NCI-H524 (cell line): ENCODE measurements at regions not wholly inside any gene's neighbourhood (a gene's known extent, or its start where the extent isn't known, plus 50 kb on each side); places are given as distances from the start of the nearest gene placed in this dataset.
"Not testable (repeated sequence)": the region's sequence is repeated elsewhere in the genome, so short reads cannot be mapped to it uniquely, and the experiment has no call there.

Experiments
- DNase-seq, 2 experiments: peaks; one replicate each; lab custom pipeline; 2025; lab: John Stamatoyannopoulos, UW

DNA sequence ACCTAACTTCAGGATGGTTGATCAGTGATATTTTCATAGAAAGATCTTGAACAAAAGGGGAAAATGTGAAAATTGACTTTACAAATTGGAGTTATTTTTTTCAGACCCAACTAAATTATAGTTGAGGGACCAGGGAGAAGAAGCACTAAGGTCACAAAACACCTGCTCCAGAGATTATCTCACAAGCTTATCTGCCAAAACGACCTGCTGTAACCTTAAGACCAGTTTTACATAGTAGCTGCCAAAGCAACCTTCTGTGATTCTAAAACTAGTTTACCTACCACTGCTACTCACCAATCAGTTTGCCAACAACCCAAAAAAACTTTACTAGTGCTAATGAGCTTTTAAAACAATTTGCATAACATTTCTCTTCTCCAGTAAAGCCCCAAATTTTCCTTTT is 972.1 kb downstream of the C4orf33 start:
- no peak for DNase-seq

DNA sequence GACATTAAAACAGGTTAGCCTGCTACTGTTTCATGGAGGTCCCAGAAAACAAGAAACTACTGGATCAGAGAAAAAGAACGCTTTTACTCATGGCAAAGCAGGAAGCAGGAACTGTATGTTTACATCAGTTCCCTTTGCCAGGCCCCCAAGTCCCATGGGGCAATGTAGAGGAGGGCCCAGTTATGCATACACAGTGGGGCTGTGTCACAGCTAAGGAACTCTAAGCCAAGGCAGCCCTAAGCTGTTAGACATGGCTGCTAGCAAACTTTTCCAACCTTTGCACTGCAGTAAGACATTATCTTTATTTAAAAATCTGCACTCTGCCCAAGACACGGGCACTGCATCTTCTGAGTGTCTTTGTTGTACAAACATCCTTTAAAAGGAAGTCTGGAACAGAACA is 975.8 kb downstream of the C4orf33 start:
- no peak for DNase-seq

DNA sequence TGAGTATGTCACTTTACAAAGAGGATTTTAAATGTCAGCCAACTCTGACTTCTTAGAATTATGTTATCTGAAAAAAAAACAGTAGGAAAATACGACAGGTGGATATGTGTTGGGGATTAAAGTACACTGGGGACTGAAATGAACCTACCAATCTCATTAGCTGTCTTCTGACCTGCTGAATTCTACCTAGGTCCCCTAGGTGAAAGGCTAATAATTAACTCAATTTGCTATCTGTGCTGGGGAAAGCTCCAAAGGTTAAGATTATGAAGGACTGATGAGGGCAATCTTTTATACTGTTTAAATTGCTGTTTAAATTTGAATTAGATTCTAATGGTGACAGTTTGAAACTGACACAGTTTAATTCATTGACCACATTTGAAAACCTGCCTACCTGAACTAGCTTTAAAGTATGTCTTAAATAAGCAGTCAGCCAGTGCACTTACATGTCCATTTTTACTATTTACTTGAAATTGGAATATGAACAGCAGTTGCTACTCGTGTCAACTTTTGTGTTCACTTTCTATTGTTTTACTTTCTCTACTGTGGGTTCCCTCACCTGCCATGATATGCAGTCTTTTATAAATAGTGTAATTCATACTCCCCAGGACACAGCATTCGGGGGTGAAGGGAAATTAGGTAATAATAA is 977.3 kb downstream of the C4orf33 start:
- DNase-seq = no peak

DNA sequence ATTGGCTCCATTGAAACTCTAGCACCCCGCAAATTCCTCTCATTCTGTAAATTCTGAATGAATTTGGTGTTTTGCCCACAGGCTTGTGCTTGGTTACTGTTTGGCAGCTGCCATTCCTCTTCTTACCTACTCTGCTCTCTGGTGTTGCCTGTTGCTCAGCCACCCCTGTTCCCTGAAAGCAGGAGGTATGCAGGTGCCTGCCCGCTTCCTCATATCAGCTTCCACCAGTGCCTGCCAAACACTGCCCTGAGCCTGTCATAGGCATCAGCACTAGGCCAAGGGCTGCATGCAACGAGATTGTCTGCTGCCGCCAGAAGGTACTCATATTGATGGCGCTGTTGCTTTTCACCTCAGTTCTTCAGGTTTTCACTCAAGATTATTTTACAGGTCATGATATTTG is 978.1 kb downstream of the C4orf33 start:
- no peak for DNase-seq

DNA sequence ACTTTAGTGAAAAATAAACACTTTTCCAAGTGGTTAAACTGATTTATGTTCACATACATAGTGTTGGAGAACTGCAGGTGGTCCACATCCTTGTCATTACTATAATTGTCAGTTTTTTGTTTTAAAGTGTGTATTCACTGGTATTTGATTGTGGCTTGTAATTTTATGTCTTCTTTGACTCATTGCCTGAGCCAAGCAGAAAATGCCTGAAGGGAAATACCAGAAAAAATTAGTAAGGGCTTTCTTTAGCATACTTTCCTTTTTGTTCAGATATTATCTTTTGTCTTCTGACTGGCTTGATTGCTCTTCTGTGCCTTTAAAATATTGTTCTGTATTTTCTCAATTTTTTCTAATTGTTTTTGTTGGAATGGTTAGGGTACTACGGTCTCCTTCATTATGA is 981.3 kb downstream of the C4orf33 start:
- DNase-seq = no peak

DNA sequence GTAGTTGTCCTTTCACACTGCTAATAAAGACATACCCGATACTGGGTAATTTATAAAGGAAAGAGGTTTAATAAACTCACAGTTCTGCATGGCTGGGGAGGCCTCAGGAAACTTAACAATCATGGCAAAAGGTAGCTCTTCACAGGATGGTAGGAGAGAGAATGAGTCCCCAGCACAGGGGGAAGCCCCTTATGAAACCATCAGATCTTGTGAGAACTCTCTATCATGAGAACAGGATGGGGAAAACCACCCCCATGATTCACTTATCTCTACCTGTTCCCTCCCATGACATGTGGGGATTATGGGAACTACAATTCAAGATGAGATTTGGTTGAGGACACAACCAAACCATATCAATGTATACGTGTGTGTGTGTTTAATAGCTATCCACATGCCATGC is 983.1 kb downstream of the C4orf33 start:
- DNase-seq = not testable (repeated sequence)

DNA sequence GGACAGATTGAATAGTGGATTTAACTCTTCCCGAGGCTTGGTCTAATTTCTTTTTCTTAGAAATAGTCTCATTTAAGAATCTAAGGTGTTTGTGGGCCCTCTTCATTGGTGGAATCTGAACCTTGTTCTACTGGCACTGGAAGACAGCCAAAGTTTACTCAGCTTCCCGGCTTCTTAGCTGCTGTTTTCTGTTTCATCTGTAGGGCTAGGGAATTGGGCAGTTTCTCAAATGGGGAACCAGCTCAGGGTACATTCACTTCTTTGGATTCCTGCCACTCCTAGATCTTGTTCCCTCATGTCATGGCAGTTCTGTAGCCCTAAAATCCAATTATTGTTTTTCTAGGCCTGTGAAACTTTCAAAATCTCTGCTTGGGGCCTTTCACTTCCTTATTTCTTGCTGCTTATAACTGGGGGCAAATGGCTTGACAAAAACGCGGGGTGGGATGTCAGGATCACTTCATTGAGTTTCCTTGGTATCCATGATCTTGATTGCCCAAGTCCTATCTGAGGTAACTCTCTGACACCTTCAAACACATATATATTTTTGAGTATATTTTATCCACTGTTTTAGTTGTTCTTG is 985.0 kb downstream of the C4orf33 start:
- no peak for DNase-seq

DNA sequence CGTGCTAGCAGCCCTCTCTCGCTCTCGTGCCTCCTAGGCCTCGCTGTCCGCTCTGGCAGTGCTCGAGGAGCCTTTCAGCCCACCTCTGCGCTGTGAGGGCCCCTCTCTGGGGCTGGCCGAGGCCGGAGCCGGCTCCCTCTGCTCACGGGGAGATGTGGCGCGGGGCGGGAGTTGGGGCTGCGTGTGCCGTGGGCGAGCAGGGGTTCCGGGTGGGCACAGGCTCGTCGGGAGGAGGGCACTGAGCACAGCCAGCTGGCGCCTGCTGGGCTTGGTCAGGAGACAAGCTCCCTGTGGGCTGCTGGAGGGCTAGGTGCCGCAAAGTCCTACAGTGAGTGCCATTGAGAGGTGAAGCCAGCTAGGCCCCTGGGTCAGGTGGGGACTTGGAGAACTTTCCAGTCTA is 994.5 kb downstream of the C4orf33 start:
- DNase-seq = no peak

DNA sequence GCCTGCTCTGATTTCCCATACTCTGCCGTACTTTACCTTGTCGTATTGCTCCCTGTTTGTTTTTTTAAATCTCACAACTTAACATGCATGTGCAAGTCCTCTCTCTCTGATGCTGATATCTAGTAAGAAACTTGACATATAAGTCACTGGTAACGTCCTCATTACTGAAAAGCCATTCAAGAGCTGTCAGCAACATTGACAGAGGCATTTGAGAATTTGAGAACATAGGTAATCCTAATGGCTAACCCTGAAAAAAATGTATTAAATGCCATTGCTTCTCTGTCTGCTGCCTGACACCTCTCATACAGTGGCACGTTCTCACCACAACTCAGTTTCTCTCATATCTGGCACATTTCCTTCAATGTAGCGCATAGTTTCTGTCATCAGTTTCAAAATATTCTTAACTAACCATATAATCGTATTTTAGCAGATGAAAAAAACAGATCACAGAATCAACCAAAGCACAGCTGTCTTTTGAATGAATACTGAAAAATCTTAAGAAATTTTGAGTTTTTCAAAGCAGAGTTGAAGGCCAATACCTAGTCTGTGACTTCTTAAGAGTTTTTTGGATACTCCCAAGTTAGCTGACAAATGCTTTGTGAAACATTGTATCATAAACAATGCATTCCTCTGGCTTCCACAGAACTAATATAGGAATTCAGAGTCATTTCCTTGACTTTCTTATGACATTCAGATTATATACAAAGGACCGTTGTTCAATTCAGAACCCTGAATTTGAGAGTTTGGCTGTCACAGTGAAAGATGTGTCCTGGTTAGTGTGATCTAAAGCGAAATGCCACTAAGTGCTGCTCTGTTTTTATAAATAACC is 996.4 kb downstream of the C4orf33 start:
- DNase-seq = no peak

DNA sequence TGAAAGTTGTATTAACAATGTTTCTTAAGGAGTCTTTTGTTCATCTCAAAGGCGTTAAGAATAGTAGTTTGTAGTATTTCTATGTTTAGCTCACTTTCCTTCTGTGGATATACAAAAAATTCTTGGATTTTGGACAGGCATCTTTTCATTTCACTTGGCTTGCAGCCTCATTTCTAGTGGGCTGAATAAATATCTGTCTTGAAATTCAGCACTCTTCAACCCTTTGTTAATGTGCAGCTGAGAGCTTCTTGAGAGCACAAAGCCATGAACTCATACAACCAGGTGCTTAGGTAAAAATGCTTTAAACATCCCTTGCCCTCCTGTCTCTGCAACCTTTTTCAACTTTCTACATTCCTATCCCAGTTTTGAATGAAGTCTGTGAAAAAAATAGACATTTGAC is 1003.2 kb downstream of the C4orf33 start:
- no peak for DNase-seq

DNA sequence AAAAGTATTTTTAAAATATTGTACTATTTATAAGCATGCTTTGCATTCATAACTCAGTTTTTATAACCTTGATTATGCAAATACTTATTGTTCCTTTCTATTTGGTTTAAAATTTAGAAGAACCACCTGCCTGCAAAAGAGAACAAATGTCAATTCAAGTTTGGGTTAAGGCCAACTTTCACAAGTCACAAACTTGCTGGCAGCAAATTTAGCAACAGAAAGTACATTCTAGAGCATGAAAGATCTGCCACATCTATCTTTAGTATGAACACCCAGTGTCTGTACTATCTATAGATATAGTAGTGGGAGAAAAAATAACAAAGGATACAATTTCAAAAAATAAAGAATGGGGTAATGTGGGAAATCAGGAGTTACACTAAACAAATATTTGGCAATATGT is 1014.2 kb downstream of the C4orf33 start:
- no peak for DNase-seq

DNA sequence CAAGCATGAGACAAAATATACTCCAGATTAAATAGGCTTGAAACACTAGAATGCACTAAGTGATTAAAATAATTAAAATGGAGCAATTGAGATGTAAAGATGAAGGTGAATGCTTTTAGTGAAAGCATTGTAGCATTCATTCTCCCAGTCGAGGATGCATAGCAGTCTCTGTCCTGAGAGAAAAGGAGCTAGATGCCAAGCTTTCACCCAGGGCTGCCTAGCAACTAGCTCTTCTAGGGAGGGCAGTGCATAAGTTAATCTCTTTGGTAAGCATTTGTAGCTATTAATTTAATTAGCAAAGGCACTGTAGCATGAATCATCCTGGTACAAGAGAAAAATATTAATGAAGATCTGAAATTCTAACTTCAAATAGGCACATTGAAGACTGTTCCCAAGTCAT is 1014.8 kb downstream of the C4orf33 start:
- DNase-seq = peak in 1 of 2 experiments; percentile 2

DNA sequence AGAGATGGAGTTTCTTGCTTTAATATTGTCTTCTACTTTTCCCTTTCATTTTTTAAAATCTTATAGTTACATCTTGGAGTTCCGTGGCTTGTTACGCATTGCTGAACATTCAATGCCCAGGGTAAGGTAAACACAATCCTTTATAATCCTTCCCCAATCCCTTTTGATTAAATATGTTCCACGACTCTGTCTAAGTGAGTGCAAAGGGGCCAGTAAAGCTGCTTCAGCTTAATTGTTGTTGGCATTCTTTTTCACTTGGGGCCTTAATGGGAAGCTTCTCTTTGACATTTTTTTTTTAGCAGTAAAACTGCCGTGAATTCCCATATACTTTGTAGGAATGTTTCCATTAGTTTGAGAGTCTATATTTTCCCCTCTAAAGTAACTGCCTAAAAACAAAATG is 1028.1 kb downstream of the C4orf33 start:
- DNase-seq = peak in 1 of 2 experiments; percentile 29

DNA sequence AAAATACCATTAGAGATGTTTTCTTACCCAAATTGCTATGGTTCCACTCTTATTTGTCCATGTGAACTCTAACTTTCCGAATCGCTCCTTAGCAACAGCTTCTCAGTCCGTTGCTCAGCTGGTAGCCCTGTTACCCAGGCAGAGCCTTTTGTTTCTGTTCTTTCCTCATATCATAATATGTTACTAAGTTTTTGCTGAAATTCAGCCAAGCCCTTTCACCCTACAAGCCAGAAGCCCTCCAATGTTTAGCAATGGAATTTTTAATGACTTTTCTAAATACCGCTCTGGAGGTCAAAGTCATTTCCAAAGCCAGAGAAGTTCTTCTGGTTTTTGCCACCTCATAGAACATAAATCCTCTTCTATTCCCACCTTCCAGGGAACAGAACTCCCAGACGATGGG is 1029.5 kb downstream of the C4orf33 start:
- no peak for DNase-seq

DNA sequence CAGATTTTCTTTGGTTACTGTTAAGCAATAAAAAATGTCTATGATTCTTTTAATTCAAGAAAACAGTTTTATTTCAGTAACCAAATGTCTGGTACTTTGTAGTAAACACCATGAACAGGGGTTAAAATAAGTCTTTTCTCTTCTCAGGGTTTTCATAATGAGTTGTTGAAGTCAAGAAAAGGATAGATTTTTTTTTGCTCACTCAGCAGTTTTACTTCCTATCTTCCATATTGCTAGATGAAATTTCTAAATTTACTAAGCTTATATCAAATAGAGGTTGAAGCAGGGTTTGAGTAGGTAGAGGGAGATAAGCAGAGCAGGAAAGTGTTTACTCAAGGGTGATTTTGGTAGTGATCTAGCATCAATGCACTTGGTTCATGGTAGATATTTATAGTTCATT is 1031.3 kb downstream of the C4orf33 start:
- DNase-seq = no peak

DNA sequence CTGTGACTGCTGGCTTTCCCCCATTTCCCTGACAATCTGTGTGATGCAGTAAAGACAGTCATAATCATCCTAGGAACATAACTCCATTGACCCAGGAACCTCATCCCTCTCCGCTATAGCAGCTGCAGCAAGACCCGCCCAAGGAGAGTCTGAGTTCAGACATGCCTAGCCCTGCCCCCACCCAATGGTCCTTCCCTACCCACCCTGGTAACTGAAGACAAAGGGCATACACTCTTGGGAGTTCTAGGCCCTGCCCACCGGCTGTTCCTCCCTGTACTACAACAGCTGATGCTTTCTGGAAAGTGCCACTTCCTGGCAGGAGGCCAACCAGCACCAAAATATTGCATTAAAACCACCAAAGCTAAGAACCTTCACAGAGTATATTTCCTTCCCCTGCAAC is 1035.6 kb downstream of the C4orf33 start:
- peak in 1 of 2 experiments; percentile 65 for DNase-seq

DNA sequence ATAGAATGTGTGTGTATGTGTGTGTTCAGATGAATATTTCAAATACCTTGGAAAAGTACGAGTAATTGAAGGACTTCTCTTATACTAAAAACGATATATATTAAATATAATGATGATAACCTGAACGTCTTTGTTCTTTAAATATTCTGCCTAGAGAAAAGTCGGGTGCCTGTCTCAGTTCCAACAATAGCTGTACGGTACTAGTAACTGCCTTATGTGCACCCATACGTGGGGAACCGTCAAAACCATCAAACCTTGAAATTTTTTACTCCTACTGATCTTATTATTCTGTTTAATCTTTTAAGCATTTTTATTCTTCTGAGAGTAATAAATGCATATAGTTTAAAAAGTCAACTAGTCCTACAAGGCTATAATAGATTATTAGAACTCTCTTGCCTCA is 1045.7 kb downstream of the C4orf33 start:
- no peak for DNase-seq

DNA sequence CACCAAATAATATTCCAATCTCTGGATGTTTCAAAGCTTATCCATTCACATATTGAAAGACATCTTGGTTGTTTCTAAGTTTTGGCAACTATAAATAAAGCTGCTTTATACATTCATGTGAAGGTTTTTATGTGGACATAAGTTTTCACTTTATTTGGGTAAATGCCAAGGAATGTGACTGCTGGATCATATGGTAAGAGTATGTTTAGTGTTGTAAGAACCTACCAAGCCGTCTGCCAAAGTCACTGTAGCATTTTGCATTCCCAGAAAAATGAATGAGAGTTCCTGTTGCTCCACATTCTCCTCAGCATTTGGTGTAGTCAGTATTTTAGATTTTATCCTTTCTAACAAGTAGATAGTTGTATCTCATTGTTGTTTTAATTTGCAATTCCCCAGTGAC is 1047.7 kb downstream of the C4orf33 start:
- no peak for DNase-seq

DNA sequence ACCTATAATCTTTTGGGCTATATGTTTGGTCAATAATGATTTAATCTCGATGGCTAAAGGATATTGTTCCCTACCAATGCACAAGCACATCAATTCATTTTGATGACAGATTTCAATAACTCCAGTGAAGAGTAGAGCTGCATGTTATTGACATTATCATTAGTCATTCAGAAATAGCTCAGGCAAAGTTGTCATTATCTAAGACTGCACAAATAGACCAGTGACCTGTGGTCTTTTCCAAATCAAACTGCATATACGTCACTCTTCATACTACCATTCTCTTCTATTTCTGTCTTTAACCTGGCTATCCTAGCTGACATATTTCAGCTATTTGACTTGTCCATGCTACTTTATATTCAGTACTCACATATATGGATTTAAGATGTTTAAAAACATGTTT is 1050.8 kb downstream of the C4orf33 start:
- DNase-seq = no peak

DNA sequence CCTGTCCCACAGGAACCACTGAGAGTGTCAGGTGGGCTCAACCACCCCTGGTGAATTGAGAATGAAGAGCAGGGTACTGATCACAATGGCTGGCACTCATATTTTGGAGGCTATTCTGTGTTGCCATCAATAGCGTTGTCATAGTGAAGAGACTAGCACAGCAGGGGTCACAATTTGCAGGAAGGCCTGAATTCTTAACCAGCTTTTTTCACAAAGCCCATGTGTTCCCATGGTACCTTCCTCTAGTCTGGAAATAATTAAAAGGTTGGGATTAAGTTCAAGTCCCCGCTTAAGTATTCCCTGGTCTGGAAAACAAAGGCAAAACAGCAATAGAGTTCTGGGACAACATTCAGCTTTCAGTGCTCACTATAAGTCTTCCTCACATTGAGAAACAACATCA is 1051.7 kb downstream of the C4orf33 start:
- DNase-seq = peak in 1 of 2 experiments; percentile 5

DNA sequence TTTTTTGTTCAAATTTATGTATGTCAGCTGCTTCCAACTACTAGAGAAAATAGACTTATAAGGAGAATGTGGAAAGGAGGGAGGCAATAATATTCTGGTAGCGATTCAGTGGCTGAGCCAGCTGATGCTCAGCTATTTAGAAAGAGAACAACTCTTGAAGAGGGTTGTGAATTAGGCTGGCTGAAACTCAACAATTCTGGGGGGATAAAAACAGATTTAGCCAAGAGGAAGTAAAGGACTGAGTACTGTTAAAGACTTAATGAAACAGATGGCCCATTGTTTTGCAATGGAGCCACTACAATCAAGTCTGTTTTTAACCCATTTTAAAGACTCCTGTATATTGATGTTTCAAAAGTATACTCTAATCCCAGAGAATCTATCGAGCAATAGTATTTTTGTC is 1058.9 kb downstream of the C4orf33 start:
- DNase-seq = peak; percentile 45 to 69

DNA sequence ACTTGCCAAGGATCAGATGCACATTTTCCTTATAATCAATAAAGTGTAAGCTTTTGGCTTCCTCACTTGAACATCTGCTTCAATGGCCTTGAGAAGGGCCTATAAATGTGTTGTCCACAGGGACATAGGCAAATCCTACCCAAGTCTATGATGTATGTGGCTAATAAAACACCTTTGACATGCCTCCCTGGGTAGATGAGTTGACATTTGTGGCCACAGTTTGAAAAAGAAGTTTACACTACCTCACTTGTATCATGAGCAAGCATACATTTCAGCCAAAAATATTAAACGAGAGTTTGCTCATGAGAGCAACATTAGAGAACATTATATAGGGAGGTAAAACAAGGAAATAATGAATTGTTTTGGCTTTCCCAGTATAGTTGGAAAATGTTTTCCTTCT is 1067.7 kb downstream of the C4orf33 start:
- DNase-seq = no peak

DNA sequence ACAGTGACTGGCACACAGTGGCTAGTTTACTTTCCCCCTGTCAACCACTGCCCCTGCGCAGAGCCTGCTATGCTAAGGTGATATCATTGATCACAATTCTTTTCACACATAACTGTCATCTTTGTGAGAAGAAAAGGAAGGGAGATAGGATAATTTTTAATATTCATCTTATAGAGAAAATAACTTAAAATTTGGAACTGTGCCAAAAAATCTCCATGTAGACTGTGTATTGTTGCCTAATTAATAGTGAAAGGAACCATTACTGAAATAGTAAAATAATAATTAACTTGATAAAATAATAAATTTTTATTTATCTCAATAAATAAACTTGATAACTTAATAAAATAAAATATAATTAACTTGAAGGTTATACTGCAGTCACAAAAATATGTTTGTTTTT is 1069.4 kb downstream of the C4orf33 start:
- DNase-seq = no peak
